NCI-H1694 (cell line): ENCODE measurements at regions not wholly inside any gene's neighbourhood (a gene's known extent, or its start where the extent isn't known, plus 50 kb on each side); places are given as distances from the start of the nearest gene placed in this dataset.
"Not testable (repeated sequence)": the region's sequence is repeated elsewhere in the genome, so short reads cannot be mapped to it uniquely, and the experiment has no call there.

Experiments
- DNase-seq: peaks from one replicate; lab custom pipeline; 2025; lab: John Stamatoyannopoulos, UW

GRCh38 chr4:143819029-143819428, 86.3 kb downstream of the GYPE start:
- no peak for DNase-seq

DNA sequence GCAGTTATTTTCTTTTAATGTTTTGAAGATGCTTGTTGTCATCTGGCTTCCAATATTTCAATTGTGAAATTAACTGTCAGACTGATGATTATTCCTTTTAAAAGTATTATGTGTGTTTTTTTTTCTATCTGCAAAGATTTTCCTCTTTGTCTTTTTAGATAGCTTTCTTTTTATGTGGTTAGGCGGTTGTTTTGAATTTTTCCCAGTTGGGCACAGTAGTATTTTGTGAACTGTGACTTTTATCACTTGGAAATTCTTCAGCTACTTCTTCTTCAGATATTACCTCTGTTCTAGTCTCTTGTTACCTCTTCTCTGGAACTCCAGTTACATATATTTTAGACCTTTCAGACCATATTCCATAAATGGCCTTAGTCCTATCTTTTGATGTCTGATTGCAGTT, 87.5 kb downstream of the GYPE start:
- not testable (repeated sequence) for DNase-seq

DNA sequence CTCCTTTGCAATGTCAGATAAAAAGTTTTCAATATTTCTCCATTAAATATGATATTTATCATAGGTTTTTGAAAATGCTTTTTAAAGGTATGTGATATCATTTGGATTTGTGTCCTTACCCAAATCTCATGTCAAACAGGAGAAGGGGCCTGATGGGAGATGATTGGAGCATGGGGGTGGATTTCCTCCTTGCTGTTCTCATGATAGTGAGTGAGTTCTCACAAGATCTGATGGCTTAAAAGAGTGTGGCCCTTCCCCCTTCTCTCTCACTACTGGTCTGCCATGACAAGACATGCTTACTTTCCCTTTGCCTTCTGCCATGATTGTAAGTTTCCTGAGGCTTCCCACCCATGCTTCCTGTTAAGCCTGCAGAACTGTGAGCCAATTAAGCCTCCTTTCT, 90.0 kb downstream of the GYPE start:
- not testable (repeated sequence) for DNase-seq

DNA sequence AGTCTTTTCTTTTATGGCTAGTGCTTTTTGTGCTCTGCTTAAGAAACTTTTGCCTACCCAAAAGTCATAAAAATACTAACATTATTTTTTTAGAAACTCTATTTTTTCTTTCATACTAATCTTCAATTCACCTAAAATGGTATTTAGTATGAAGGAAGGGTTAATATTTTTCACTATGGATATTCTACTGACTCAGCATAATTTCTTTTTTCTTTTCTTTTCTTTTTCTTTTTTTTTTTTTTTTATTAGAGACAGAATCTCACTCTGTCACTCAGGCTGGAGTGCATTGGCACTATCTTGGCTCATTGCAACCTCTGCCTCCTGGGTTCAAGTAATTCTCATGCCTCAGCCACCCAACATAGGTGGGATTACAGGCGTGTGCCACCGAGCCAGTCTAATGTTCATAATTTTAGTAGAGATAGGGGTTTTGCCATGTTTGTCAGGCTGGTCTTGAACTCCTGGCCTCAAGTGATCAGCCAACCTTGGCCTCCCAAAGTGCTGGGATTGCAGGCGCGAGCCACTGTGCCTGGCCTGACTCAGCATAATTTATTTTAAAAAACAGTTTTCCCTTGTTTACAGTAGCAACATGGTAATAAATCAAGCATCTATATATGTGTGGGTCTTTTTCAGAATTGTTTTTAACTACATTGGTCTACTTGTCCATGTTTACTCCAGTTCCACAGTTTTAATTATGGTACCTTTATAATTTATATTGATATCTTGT, 91.8 kb downstream of the GYPE start:
- not testable (repeated sequence) for DNase-seq

GRCh38 chr4:143791693-143792092, 91.2 kb upstream of the FREM3 start:
- DNase-seq, result not testable (repeated sequence)

GRCh38 chr4:143790425-143790824, 90.0 kb upstream of the FREM3 start:
- DNase-seq, result not testable (repeated sequence)

- DNase-seq, result not testable (repeated sequence)
These were observed 89.1 kb upstream of the FREM3 start for GRCh38 chr4:143789618-143790017.

GRCh38 chr4:143784567-143784966, 84.1 kb upstream of the FREM3 start:
- no peak for DNase-seq

DNA sequence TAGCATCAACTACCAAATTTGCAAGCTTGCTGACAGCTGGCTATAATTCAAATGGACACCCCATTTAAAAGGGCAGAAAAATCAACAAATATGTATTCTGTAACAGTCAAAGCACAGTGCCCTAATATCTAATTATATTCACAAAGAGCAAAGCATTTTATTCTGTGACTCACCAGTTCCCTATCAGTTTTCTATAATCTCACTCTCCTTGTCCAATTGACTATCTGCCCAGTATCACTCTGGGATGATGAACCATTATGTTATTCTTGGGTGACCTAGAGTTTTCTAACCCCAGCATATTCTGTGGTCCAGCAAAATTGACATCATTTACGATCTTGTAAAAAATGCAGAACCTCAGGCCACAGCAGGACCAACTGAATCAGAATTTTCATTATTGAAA, 82.0 kb upstream of the FREM3 start:
- DNase-seq, result no peak

- DNase-seq, result peak; percentile 8
These were observed 73.8 kb upstream of the FREM3 start for GRCh38 chr4:143773998-143774895.

GRCh38 chr4:143771269-143771668, 70.8 kb upstream of the FREM3 start:
- DNase-seq, result no peak

DNA sequence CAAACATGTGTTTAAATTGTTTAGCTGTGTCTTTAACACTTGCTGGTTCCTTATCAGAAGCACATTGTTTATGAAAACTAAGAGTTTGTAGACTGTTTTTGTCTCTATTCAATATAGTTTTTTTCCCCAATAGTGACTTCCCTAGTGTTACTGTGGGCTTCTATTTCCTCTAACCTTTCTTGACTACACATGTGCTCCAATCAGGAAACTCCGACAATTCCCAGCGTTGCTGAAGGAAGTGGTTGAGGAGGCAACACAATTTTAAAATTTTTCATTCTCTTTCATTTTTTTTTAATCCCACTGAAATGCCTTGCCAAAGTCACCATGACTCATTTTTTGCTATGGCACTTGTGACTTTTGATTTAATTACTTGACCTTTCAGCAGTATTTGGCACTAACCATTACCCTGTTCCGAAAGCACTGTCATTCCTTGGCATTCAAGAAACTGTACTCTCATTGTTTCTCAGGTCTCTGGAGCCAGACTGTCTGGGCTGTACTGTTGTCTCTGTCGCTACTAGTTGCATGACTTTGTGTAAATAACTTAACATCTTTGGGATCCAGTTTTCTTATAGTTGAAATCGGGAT, 67.6 kb upstream of the FREM3 start:
- no peak for DNase-seq

DNA sequence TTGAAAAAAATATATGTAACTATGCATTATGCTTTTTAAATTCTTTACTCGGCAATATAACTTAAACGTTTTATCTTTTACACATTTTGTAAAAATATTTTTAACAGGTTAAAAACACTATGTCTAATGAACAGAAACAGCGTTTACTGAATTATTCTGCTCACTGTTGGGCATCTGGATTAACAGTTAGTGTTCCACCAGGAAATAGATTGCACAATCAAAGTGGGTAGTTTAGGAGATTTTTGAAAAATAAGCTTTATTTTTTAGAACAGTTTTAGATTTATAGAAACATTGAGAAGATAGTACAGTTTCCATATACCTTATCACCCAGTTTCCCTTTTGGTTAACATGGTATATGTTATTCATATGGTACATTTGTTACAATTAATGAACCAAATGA, 63.1 kb upstream of the FREM3 start:
- DNase-seq, result no peak

DNA sequence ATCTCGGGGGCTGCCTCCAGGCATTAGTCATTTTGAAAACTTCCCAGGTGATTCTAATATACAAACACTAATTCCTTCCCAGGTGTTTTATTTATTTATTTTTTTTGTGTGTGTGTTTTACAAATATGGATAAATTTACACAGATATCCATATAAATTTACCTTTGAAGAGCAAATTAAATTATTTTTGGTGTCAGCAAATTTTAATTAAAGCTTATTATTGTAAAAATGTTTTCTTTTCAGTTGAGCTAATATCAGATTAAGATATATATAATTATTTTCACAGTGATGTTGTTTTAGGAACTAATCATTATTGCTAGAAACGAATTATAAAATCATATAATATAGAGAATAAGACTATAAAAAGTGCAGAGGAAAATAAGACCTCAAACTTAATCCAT, 62.0 kb upstream of the FREM3 start:
- no peak for DNase-seq
